IMR-90 (cell line): ENCODE measurements at regions not wholly inside any gene's neighbourhood (a gene's known extent, or its start where the extent isn't known, plus 50 kb on each side); places are given as distances from the start of the nearest gene placed in this dataset.

Source experiments
- ATAC-seq: fragments of 200-7000 bp; cut with Tn5 transposase; 2 replicates; pipeline ENCODE4 v1.9.1; 2020; ENCODE audit warnings: low read depth, mild to moderate bottlenecking, moderate library complexity
- BruUV-seq: library from RNA; stranded (reverse); fragments of 400-500 nt; replicated peaks from 2 replicates; lab custom pipeline; 2021; lab: Mats Ljungman, UMichigan
- CTCF ChIA-PET: fragments of 300-600 bp; formaldehyde crosslinking; extraction: SDS; loops from one replicate; lab custom pipeline; 2021; ENCODE audit warnings: antibody characterized with exemption; lab: Yijun Ruan, JAX
- POLR2A ChIA-PET: fragments of 300-600 bp; sonication (Branson Sonifier 250); formaldehyde crosslinking; loops from one replicate; lab custom pipeline; 2022; ENCODE audit warnings: antibody characterized with exemption; ENCODE audit not compliant: unreplicated experiment; lab: Charles Lee
- DNase-seq: peaks from one replicate; pipeline ENCODE4 v3.0.0; 2013
- H2AFZ ChIP-seq: replicated peaks from 2 replicates; pipeline ENCODE3; 2013; ENCODE audit warnings: low read length, mild to moderate bottlenecking; ENCODE audit not compliant: poor library complexity
- H2AK5ac ChIP-seq: 2 replicates; pipeline ENCODE4 v1.6.1; 2013; ENCODE audit warnings: low read depth, low read length, inconsistent platforms
- H2AK9ac ChIP-seq: replicated peaks from 2 replicates; pipeline ENCODE3; 2013; ENCODE audit warnings: mild to moderate bottlenecking, low read depth, low read length, moderate library complexity; ENCODE audit not compliant: poor library complexity
- H2BK120ac ChIP-seq: 2 replicates; pipeline ENCODE4 v1.6.1; 2013; ENCODE audit warnings: low read depth, low read length, inconsistent platforms
- H2BK15ac ChIP-seq: 3 replicates; pipeline ENCODE4 v1.6.1; 2013; ENCODE audit warnings: low read depth, low read length, inconsistent platforms
- H2BK20ac ChIP-seq: 2 replicates; pipeline ENCODE4 v1.6.1; 2013; ENCODE audit warnings: low read depth, mild to moderate bottlenecking, inconsistent platforms, low read length, moderate library complexity
- H2BK5ac ChIP-seq: 2 replicates; pipeline ENCODE4 v1.6.1; 2013; ENCODE audit warnings: mild to moderate bottlenecking, low read depth, low read length, inconsistent platforms; ENCODE audit not compliant: poor library complexity, severe bottlenecking
- H3K14ac ChIP-seq: replicated peaks from 2 replicates; pipeline ENCODE4 v1.6.1; 2013; ENCODE audit warnings: low read depth, low read length, inconsistent platforms
- H3K18ac ChIP-seq: 2 replicates; pipeline ENCODE4 v1.6.1; 2013; ENCODE audit warnings: low read depth, low read length, control low read depth
- H3K23ac ChIP-seq: 2 replicates; pipeline ENCODE4 v1.6.1; 2013; ENCODE audit warnings: low read depth, low read length, inconsistent platforms
- H3K27ac ChIP-seq: 2 replicates; pipeline ENCODE4 v1.5.1; 2013; ENCODE audit warnings: mild to moderate bottlenecking, control low read depth, low read length; ENCODE audit not compliant: insufficient read depth
- H3K27me3 ChIP-seq: 2 replicates; pipeline ENCODE4 v1.6.1; 2013; ENCODE audit warnings: low read length; ENCODE audit not compliant: control insufficient read depth, insufficient read depth
- H3K36me3 ChIP-seq: 2 replicates; pipeline ENCODE4 v1.6.1; 2013; ENCODE audit warnings: low read length, mixed read lengths; ENCODE audit not compliant: control insufficient read depth, insufficient read depth
- H3K4ac ChIP-seq: 2 replicates; pipeline ENCODE4 v1.6.1; 2013; ENCODE audit warnings: low read depth, low read length, inconsistent platforms
- H3K4me1 ChIP-seq: 2 replicates; pipeline ENCODE4 v1.6.1; 2013; ENCODE audit warnings: low read length, mixed read lengths; ENCODE audit not compliant: control insufficient read depth, insufficient read depth
- H3K4me2 ChIP-seq: 2 replicates; pipeline ENCODE4 v1.6.1; 2013; ENCODE audit warnings: low read depth, mild to moderate bottlenecking, control low read depth, low read length, moderate library complexity
- H3K4me3 ChIP-seq: 2 replicates; pipeline ENCODE4 v1.5.1; 2013; ENCODE audit warnings: low read depth, mild to moderate bottlenecking, control low read depth, low read length, moderate library complexity; ENCODE audit not compliant: insufficient read depth
- H3K56ac ChIP-seq: 2 replicates; pipeline ENCODE4 v1.6.1; 2013; ENCODE audit warnings: low read length, inconsistent platforms; ENCODE audit not compliant: insufficient read depth; ENCODE audit errors: extremely low read depth
- H3K79me1 ChIP-seq, 2 experiments: 2 replicates each; pipeline ENCODE4 v1.6.1; 2013; ENCODE audit warnings: low read length in 2 of 2, inconsistent platforms in 1 of 2, low read depth in 1 of 2
- H3K9ac ChIP-seq: 2 replicates; pipeline ENCODE4 v1.6.1; 2013; ENCODE audit warnings: low read depth, low read length, control low read depth
- H3K9me1 ChIP-seq: 2 replicates; pipeline ENCODE4 v1.6.1; 2013; ENCODE audit warnings: low read length, inconsistent platforms; ENCODE audit not compliant: insufficient read depth
- H3K9me3 ChIP-seq: 2 replicates; pipeline ENCODE4 v1.6.1; 2013; ENCODE audit warnings: low read length; ENCODE audit not compliant: control insufficient read depth, insufficient read depth
- H4K20me1 ChIP-seq: 2 replicates; pipeline ENCODE4 v1.6.1; 2013; ENCODE audit warnings: low read length, inconsistent platforms; ENCODE audit not compliant: insufficient read depth
- H4K5ac ChIP-seq: 2 replicates; pipeline ENCODE4 v1.6.1; 2013; ENCODE audit warnings: mild to moderate bottlenecking, low read depth, low read length, control low read depth
- H4K8ac ChIP-seq, 2 experiments: 2 replicates each; pipeline ENCODE4 v1.6.1; 2013; ENCODE audit warnings: low read depth in 2 of 2, low read length in 2 of 2, control low read depth in 1 of 2, inconsistent platforms in 1 of 2
- H4K91ac ChIP-seq: 2 replicates; pipeline ENCODE4 v1.6.1; 2013; ENCODE audit warnings: low read depth, low read length, inconsistent platforms; ENCODE audit not compliant: insufficient read depth
- BHLHE40 ChIP-seq: fragments of 150-350 bp; IDR thresholded peaks from 2 replicates; pipeline ENCODE4 v1.6.1; 2016; ENCODE audit warnings: mild to moderate bottlenecking, low read depth, low read length
- CEBPB ChIP-seq: IDR thresholded peaks from 2 replicates; pipeline ENCODE4 v1.6.1; 2012; ENCODE audit warnings: low read depth, low read length, improper control_type of control experiment
- CHD1 ChIP-seq: IDR thresholded peaks from 2 replicates; pipeline ENCODE4 v1.6.1; 2012; ENCODE audit warnings: low read depth, low read length, improper control_type of control experiment
- FOS ChIP-seq: fragments of 150-350 bp; IDR thresholded peaks from 2 replicates; pipeline ENCODE4 v1.6.1; 2016; ENCODE audit warnings: low read depth, low read length
- MAFK ChIP-seq: IDR thresholded peaks from 2 replicates; pipeline ENCODE4 v1.6.1; 2012; ENCODE audit warnings: low read depth, low read length, improper control_type of control experiment
- MAZ ChIP-seq: IDR thresholded peaks from 2 replicates; pipeline ENCODE4 v1.6.1; 2012; ENCODE audit warnings: low read depth, mild to moderate bottlenecking, low read length, improper control_type of control experiment, moderate library complexity, borderline replicate concordance
- MXI1 ChIP-seq: IDR thresholded peaks from 2 replicates; pipeline ENCODE4 v1.6.1; 2012; ENCODE audit warnings: low read depth, mild to moderate bottlenecking, low read length, moderate library complexity, borderline replicate concordance
- POLR2A ChIP-seq: IDR thresholded peaks from 2 replicates; pipeline ENCODE4 v1.6.1; 2012; ENCODE audit warnings: mild to moderate bottlenecking, low read depth, low read length
- RAD21 ChIP-seq: IDR thresholded peaks from 2 replicates; pipeline ENCODE4 v1.6.1; 2012; ENCODE audit warnings: low read length, improper control_type of control experiment
- RCOR1 ChIP-seq: IDR thresholded peaks from 2 replicates; pipeline ENCODE4 v1.6.1; 2012; ENCODE audit warnings: mild to moderate bottlenecking, low read length, improper control_type of control experiment; ENCODE audit not compliant: insufficient replicate concordance
- SMC3 ChIP-seq: fragments of 150-350 bp; IDR thresholded peaks from 2 replicates; pipeline ENCODE4 v1.6.1; 2016; ENCODE audit warnings: low read depth, mild to moderate bottlenecking, antibody characterized with exemption, low read length, moderate library complexity
- WGBS, 2 experiments: methylation state at CpG; one replicate each; pipeline versions ENCODE4 v1.1.5 to v1.1.7; 2013; ENCODE audit warnings: missing lambda C conversion rate in 2 of 2; ENCODE audit not compliant: insufficient read length in 1 of 2; ENCODE audit errors: extremely low coverage in 2 of 2; 5-methylcytosine and 5-hydroxymethylcytosine counted together
- dilution Hi-C: fragments of 300-500 bp; cut with HindIII; formaldehyde crosslinking; loops from one replicate; pipeline ENCODE4 v1.14.3; 2018; ENCODE audit warnings: low sequenced_read_pairs; ENCODE audit not compliant: unreplicated experiment
- in situ Hi-C: fragments of 300-500 bp; cut with MboI; formaldehyde crosslinking; loops from 3 replicates; pipeline ENCODE4 v1.14.3; 2019; ENCODE audit warnings: low sequenced_read_pairs, inconsistent platforms, mixed read lengths
- intact Hi-C: fragments of 100-400 bp; cut with micrococcal nuclease; formaldehyde crosslinking; loops from 2 replicates; pipeline ENCODE4 v1.10.0; 2022

DNA sequence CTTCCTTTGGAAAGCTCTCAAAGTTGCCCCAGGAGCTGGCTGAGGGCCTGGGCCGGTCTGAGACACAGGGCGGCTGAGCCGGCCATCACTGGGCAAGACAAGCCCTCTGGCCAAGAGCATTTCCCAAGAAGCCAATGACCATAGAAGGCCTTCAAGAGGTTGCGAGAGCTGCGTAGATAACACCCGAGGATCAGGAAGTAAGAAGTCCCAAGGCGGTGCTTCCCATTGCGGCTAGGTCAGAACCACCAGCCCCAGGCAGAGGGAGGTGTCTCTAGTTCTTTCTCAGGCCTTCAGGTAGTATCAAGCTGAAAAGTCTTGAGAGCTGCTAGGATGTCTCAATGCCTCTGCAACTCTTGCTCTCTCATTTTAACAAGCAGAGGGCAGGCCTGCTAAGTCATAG lies 54.0 kb upstream of the C5orf58 start:
- Histone ChIP-seq H3K23ac (no peak overlapping the region), H3K4me2 (no peak overlapping the region), H3K56ac (no peak overlapping the region), H2AK5ac (no peak overlapping the region), H3K36me3 (no peaks in the 10 kb centered on the region), H3K14ac (no peak overlapping the region), H3K18ac (no peak overlapping the region), H2AK9ac (no peak overlapping the region), H2BK15ac (no peak overlapping the region), H3K9me3 (no peaks in the 10 kb centered on the region), H4K5ac (no peak overlapping the region), H3K79me1 (no peaks in the 10 kb centered on the region), H3K9ac (no peak overlapping the region), H3K27ac (no peak overlapping the region), H3K4me1 (no peaks in the 10 kb centered on the region), H2BK5ac (no peak overlapping the region), H2BK120ac (no peak overlapping the region), H2AFZ (no peak overlapping the region), H4K20me1 (no peaks in the 10 kb centered on the region), H3K27me3 (no peaks in the 10 kb centered on the region), H3K4ac (no peak overlapping the region), H3K9me1 (no peaks in the 10 kb centered on the region), H3K4me3 (no peak overlapping the region), H2BK20ac (no peak overlapping the region), H4K8ac (no peak overlapping the region), H4K91ac (no peak overlapping the region)
- TF ChIP-seq MAFK (no peak), FOS (no peak), MAZ (no peak), CHD1 (no peak), RCOR1 (no peak), RAD21 (no peak), BHLHE40 (no peak), MXI1 (no peak), CEBPB (no peak), SMC3 (no peak), POLR2A (no peak)
- intact Hi-C loops: no loop called here
- WGBS, 2 experiments: 93% methylated on average over 3 of the region's 8 CpGs; no CpG with 5 or more reads in 1 of the 2 experiments
- ATAC-seq (no peak), DNase-seq (no peak)
- no TSS peak for BruUV-seq
- in situ Hi-C loops: no loop called here
- POLR2A ChIA-PET: no interaction called here
- CTCF ChIA-PET: no interaction called here
- dilution Hi-C loops: no loop called here
